Spleen (tissue), 11 donors: ENCODE measurements at regions not wholly inside any gene's neighbourhood (a gene's known extent, or its start where the extent isn't known, plus 50 kb on each side); places are given as distances from the start of the nearest gene placed in this dataset.
A peak's percentile ranks its signal among the peaks of the same experiment; 100 is the strongest.
"Not testable (repeated sequence)": the region's sequence is repeated elsewhere in the genome, so short reads cannot be mapped to it uniquely, and the experiment has no call there.

Experiments used
- DNase-seq: peaks from one replicate; pipeline ENCODE4 v3.0.0-alpha.2; 2020
- H3K27ac ChIP-seq, 8 donors: fragments of 200-600 bp; sonication (generic) in 7 of 8; 1 replicate in 4 of 8; 2 replicates in 4 of 8; pipeline versions ENCODE4 v1.5.0 to v1.8.0; 2016 to 2021; ENCODE audit warnings: inconsistent platforms in 4 of 8, mild to moderate bottlenecking in 4 of 8, moderate library complexity in 1 of 8
- H3K27me3 ChIP-seq, 7 donors: fragments of 200-600 bp; sonication (generic) in 6 of 7; replicated peaks in 1 of 7; 1 replicate in 4 of 7; 2 replicates in 3 of 7; pipeline versions ENCODE4 v1.5.0 to v1.8.0; 2016 to 2021; ENCODE audit warnings: inconsistent platforms in 3 of 7, mild to moderate bottlenecking in 1 of 7
- H3K36me3 ChIP-seq, 6 donors: fragments of 200-600 bp; sonication (generic) in 5 of 6; 1 replicate in 4 of 6; 2 replicates in 2 of 6; pipeline versions ENCODE4 v1.5.0 to v1.8.0; 2016 to 2021; ENCODE audit warnings: inconsistent platforms in 2 of 6
- H3K4me1 ChIP-seq, 6 donors: fragments of 200-600 bp; sonication (generic) in 5 of 6; 1 replicate in 3 of 6; 2 replicates in 3 of 6; pipeline versions ENCODE4 v1.5.0 to v1.8.0; 2016 to 2021; ENCODE audit warnings: inconsistent platforms in 3 of 6
- H3K4me3 ChIP-seq, 8 donors: fragments of 200-600 bp; sonication (generic) in 7 of 8; 1 replicate in 4 of 8; 2 replicates in 4 of 8; pipeline versions ENCODE4 v1.5.0 to v1.8.0; 2016 to 2021; ENCODE audit warnings: inconsistent platforms in 4 of 8, mild to moderate bottlenecking in 4 of 8, moderate library complexity in 2 of 8
- H3K9me3 ChIP-seq, 8 donors: fragments of 200-600 bp; sonication (generic) in 7 of 8; 1 replicate in 4 of 8; 2 replicates in 4 of 8; pipeline versions ENCODE4 v1.5.0 to v1.8.0; 2016 to 2021; ENCODE audit warnings: inconsistent platforms in 4 of 8
- POLR2A ChIP-seq, 3 donors: fragments of 450-650 bp; IDR thresholded peaks; one replicate each; pipeline ENCODE4 v1.5.1; 2017; ENCODE audit warnings: antibody characterized with exemption in 3 of 3, mild to moderate bottlenecking in 1 of 3
- POLR2AphosphoS5 ChIP-seq, 3 donors: sonication (generic); formaldehyde crosslinking; IDR thresholded peaks; one replicate each; pipeline ENCODE4 v1.5.1; 2017; ENCODE audit warnings: antibody characterized with exemption in 3 of 3
- WGBS, 5 donors: extraction: QIAGEN DNeasy Blood & Tissue Kit in 3 of 5; methylation state at CpG; one replicate each; pipeline versions ENCODE4 v1.1.5 to v1.1.7; 2013 to 2018; 5-methylcytosine and 5-hydroxymethylcytosine counted together
- intact Hi-C: fragments of 100-400 bp; cut with DNase I; formaldehyde crosslinking; loops from one replicate; pipeline ENCODE4 v1.15.0; 2023; ENCODE audit warnings: low total_unique reads
- TF ChIP-seq, protein P1 (sequence below), 11 experiments: fragments of 200-600 bp in 7 of 11; fragments of 450-650 bp in 4 of 11; sonication (generic) in 4 of 11; IDR thresholded peaks in 8 of 11; conservative IDR thresholded peaks in 3 of 11; 1 replicate in 7 of 11; 2 replicates in 4 of 11; pipeline versions ENCODE4 v1.4.0 to v1.8.0; 2016 to 2021; ENCODE audit warnings: antibody characterized with exemption in 11 of 11, inconsistent platforms in 4 of 11, mild to moderate bottlenecking in 1 of 11
- donor health status: healthy with polysubstance abuse.
- donor health status: DM: no; HTN: no; CAD: no; lungs with moderate emphysema.
- donor health status: DM: no; HTN: no; CAD: no.
- donor health status: Bipolar disorder and iron deficiency.
- donor health status: healthy.
- donor health status: DM: no; HTN: no; CAD: no.
- donor health status: DM: yes; HTN: yes; CAD: no.

DNA sequence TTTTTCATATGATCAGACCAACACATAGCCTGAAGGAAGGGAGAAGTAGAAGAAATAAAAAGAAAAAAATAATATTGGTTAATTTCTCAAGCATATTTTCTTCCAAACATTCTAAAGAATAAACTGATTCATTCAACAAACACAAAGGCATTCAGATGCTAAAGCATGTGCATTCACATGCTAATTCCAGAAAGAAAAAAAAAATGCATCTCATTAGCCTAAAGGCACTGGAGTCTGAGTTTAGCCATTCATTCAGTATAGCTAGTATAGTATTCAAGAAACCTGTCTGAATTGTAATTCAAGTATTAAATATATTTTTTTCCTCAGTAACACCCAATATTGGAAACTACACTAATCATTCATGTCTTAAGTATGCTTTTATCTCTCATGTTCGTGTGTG is 61.0 kb upstream of the FER start:
- TF ChIP-seq, protein P1, sequence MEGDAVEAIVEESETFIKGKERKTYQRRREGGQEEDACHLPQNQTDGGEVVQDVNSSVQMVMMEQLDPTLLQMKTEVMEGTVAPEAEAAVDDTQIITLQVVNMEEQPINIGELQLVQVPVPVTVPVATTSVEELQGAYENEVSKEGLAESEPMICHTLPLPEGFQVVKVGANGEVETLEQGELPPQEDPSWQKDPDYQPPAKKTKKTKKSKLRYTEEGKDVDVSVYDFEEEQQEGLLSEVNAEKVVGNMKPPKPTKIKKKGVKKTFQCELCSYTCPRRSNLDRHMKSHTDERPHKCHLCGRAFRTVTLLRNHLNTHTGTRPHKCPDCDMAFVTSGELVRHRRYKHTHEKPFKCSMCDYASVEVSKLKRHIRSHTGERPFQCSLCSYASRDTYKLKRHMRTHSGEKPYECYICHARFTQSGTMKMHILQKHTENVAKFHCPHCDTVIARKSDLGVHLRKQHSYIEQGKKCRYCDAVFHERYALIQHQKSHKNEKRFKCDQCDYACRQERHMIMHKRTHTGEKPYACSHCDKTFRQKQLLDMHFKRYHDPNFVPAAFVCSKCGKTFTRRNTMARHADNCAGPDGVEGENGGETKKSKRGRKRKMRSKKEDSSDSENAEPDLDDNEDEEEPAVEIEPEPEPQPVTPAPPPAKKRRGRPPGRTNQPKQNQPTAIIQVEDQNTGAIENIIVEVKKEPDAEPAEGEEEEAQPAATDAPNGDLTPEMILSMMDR (IDR thresholded peaks at IDR 0.05 in 8 of 11, conservative IDR thresholded peaks at IDR 0.05 in 3 of 11), result no peak
- TF ChIP-seq POLR2A (IDR thresholded peaks at IDR 0.05), result no peak
- TF ChIP-seq POLR2AphosphoS5 (IDR thresholded peaks at IDR 0.05), result no peak
- Histone ChIP-seq H3K4me3 (no peak overlapping the region), H3K4me1 (peaks cover 0 to 7% (median under 1%) of the 10 kb centered on the region in 6 donors), H3K27ac (no peak overlapping the region), H3K36me3 (no peaks in the 10 kb centered on the region), H3K9me3 (no peaks in the 10 kb centered on the region), H3K27me3 (no peaks in the 10 kb centered on the region)
- intact Hi-C loops, result no loop called here
- DNase-seq, result no peak
- WGBS, 5 donors, result 29 to 58% (median 50%) methylated on average over 1 of the region's 1 CpG

- DNase-seq, intact Hi-C loops, H3K36me3 ChIP-seq, H3K9me3 ChIP-seq, H3K4me1 ChIP-seq, H3K27me3 ChIP-seq, H3K4me3 ChIP-seq, H3K27ac ChIP-seq: not testable (repeated sequence)
- whole genome bisulfite sequencing, 5 donors, result 67 to 77% (median 73%) methylated on average over 13 to 19 of the region's 19 CpGs
Observed at GRCh38 chr5:108685448-108686216, 62.1 kb upstream of the FER start.

- no peak for DNase-seq
- no peaks in the 10 kb centered on the region for H3K36me3 ChIP-seq
- intact Hi-C loops, result no loop called here
- H3K4me3 ChIP-seq, result peak overlapping the region in 1 of 8 donors; percentile 39
- H3K9me3 ChIP-seq, result no peaks in the 10 kb centered on the region
- TF ChIP-seq, protein P1 (IDR thresholded peaks at IDR 0.05 in 8 of 11, conservative IDR thresholded peaks at IDR 0.05 in 3 of 11), result peak; percentile 57 to 83 (median 76)
- TF ChIP-seq POLR2A (IDR thresholded peaks at IDR 0.05), result no peak
- TF ChIP-seq POLR2AphosphoS5 (IDR thresholded peaks at IDR 0.05), result no peak
- H3K27ac ChIP-seq, result peak overlapping the region in 2 of 8 donors; percentile 43 to 65
- peaks cover 0 to 9% (median 4%) of the 10 kb centered on the region in 6 donors for H3K4me1 ChIP-seq
- 17 to 30% (median 20%) methylated on average over 5 of the region's 5 CpGs for WGBS, 5 donors
- H3K27me3 ChIP-seq, result no peaks in the 10 kb centered on the region
Observed at GRCh38 chr5:108681079-108681921, 66.4 kb upstream of the FER start.

GRCh38 chr5:108678091-108678490 is 69.6 kb upstream of the FER start:
- Histone ChIP-seq H3K27ac (no peak overlapping the region), H3K27me3 (peaks cover 0 to 8% (median 0%) of the 10 kb centered on the region in 7 donors), H3K9me3 (no peaks in the 10 kb centered on the region), H3K36me3 (no peaks in the 10 kb centered on the region), H3K4me1 (peaks cover 0 to 9% (median 4%) of the 10 kb centered on the region in 6 donors), H3K4me3 (no peak overlapping the region)
- intact Hi-C loops, result no loop called here
- DNase-seq, result no peak
- 77 to 91% (median 80%) methylated on average over 4 of the region's 4 CpGs for WGBS, 5 donors
- no peak for TF ChIP-seq POLR2A (IDR thresholded peaks at IDR 0.05)

- H3K36me3 ChIP-seq, result no peaks in the 10 kb centered on the region
- intact Hi-C loops, result no loop called here
- no peaks in the 10 kb centered on the region for H3K4me1 ChIP-seq
- H3K27me3 ChIP-seq, result peaks cover 0 to 8% (median 0%) of the 10 kb centered on the region in 7 donors
- WGBS, 5 donors, result 93 to 96% (median 96%) methylated on average over 5 of the region's 5 CpGs
- no peak for DNase-seq
- TF ChIP-seq, protein P1 (IDR thresholded peaks at IDR 0.05 in 8 of 11, conservative IDR thresholded peaks at IDR 0.05 in 3 of 11), result no peak
- no peak for TF ChIP-seq POLR2A (IDR thresholded peaks at IDR 0.05)
- TF ChIP-seq POLR2AphosphoS5 (IDR thresholded peaks at IDR 0.05), result no peak
- H3K9me3 ChIP-seq, result no peaks in the 10 kb centered on the region
- no peak overlapping the region for H3K4me3 ChIP-seq
- H3K27ac ChIP-seq, result no peak overlapping the region
Observed at GRCh38 chr5:108675736-108676135, 72.0 kb upstream of the FER start.
